ENCODE measurements at regions not wholly inside any gene's neighbourhood (a gene's known extent, or its start where the extent isn't known, plus 50 kb on each side); places are given as distances from the start of the nearest gene placed in this dataset.

- Histone ChIP-seq H3K9me3 (ENCODE audit: control insufficient read depth, low read length) (no peaks in the 10 kb centered on the region), H3K27ac (ENCODE audit: low read depth, low read length, severe bottlenecking) (no peak overlapping the region), H3K4me1 (ENCODE audit: control insufficient read depth, insufficient read depth, low read length, poor library complexity, severe bottlenecking) (no peaks in the 10 kb centered on the region), H3K36me3 (ENCODE audit: control insufficient read depth, insufficient read depth, low read length) (no peaks in the 10 kb centered on the region), H3K4me3 (ENCODE audit: extremely low read depth, insufficient read depth, low read length, poor library complexity, severe bottlenecking) (no peak overlapping the region)
- 80 to 93% methylated on average over 1 to 2 of the region's 5 CpGs for WGBS, 2 experiments (ENCODE audit: insufficient coverage in 2 of 2)
Observed at GRCh38 chr5:156261275-156261939, 65.6 kb upstream of the SGCD start.

GRCh38 chr5:156271569-156271968 lies 55.4 kb upstream of the SGCD start:
- no peak overlapping the region for H3K27ac ChIP-seq (ENCODE audit: low read depth, low read length, severe bottlenecking)
- no peak overlapping the region for H3K4me3 ChIP-seq (ENCODE audit: extremely low read depth, insufficient read depth, low read length, poor library complexity, severe bottlenecking)
- H3K9me3 ChIP-seq (ENCODE audit: control insufficient read depth, low read length), result no peaks in the 10 kb centered on the region
- no peaks in the 10 kb centered on the region for H3K36me3 ChIP-seq (ENCODE audit: control insufficient read depth, insufficient read depth, low read length)
- no peaks in the 10 kb centered on the region for H3K4me1 ChIP-seq (ENCODE audit: control insufficient read depth, insufficient read depth, low read length, poor library complexity, severe bottlenecking)

- H3K9me3 ChIP-seq (ENCODE audit: control insufficient read depth, low read length), result no peaks in the 10 kb centered on the region
- no peaks in the 10 kb centered on the region for H3K36me3 ChIP-seq (ENCODE audit: control insufficient read depth, insufficient read depth, low read length)
- no peak overlapping the region for H3K27ac ChIP-seq (ENCODE audit: low read depth, low read length, severe bottlenecking)
- H3K4me3 ChIP-seq (ENCODE audit: extremely low read depth, insufficient read depth, low read length, poor library complexity, severe bottlenecking), result no peak overlapping the region
- WGBS, 2 experiments (ENCODE audit: insufficient coverage in 2 of 2), result 100% methylated on average over 1 of the region's 3 CpGs; no CpG with 5 or more reads in 1 of the 2 experiments
- H3K4me1 ChIP-seq (ENCODE audit: control insufficient read depth, insufficient read depth, low read length, poor library complexity, severe bottlenecking), result no peaks in the 10 kb centered on the region
Observed at GRCh38 chr5:156272139-156272538, 54.8 kb upstream of the SGCD start.

GRCh38 chr5:156273325-156273724 lies 53.6 kb upstream of the SGCD start:
- no peaks in the 10 kb centered on the region for H3K9me3 ChIP-seq (ENCODE audit: control insufficient read depth, low read length)
- H3K4me3 ChIP-seq (ENCODE audit: extremely low read depth, insufficient read depth, low read length, poor library complexity, severe bottlenecking), result no peak overlapping the region
- H3K36me3 ChIP-seq (ENCODE audit: control insufficient read depth, insufficient read depth, low read length), result no peaks in the 10 kb centered on the region
- H3K4me1 ChIP-seq (ENCODE audit: control insufficient read depth, insufficient read depth, low read length, poor library complexity, severe bottlenecking), result no peaks in the 10 kb centered on the region
- no peak overlapping the region for H3K27ac ChIP-seq (ENCODE audit: low read depth, low read length, severe bottlenecking)
- 71 to 75% methylated on average over 3 of the region's 3 CpGs for WGBS, 2 experiments (ENCODE audit: insufficient coverage in 2 of 2)

GRCh38 chr5:156274453-156274852 lies 52.5 kb upstream of the SGCD start:
- no peak overlapping the region for H3K4me3 ChIP-seq (ENCODE audit: extremely low read depth, insufficient read depth, low read length, poor library complexity, severe bottlenecking)
- H3K36me3 ChIP-seq (ENCODE audit: control insufficient read depth, insufficient read depth, low read length), result no peaks in the 10 kb centered on the region
- no peak overlapping the region for H3K27ac ChIP-seq (ENCODE audit: low read depth, low read length, severe bottlenecking)
- H3K9me3 ChIP-seq (ENCODE audit: control insufficient read depth, low read length), result no peaks in the 10 kb centered on the region
- no CpG with 5 or more reads among the region's 1 CpG for WGBS, 2 experiments (ENCODE audit: insufficient coverage in 2 of 2)
- no peaks in the 10 kb centered on the region for H3K4me1 ChIP-seq (ENCODE audit: control insufficient read depth, insufficient read depth, low read length, poor library complexity, severe bottlenecking)
